Fibroblast of villous mesenchyme (primary cell): ENCODE measurements at regions not wholly inside any gene's neighbourhood (a gene's known extent, or its start where the extent isn't known, plus 50 kb on each side); places are given as distances from the start of the nearest gene placed in this dataset.

Source experiments
- DNase-seq: peaks from one replicate; pipeline ENCODE4 v3.0.0-alpha.2; 2010; ENCODE audit warnings: low read depth
- H3K4me3 ChIP-seq: 2 replicates; pipeline ENCODE4 v1.5.1; 2011; ENCODE audit warnings: low read depth, mild to moderate bottlenecking, low read length
- CTCF ChIP-seq: IDR thresholded peaks from 2 replicates; pipeline ENCODE4 v1.5.1; 2012; ENCODE audit warnings: low read depth, mild to moderate bottlenecking, low read length; ENCODE audit not compliant: insufficient read depth

- no peak for DNase-seq
- TF ChIP-seq CTCF, result no peak
- H3K4me3 ChIP-seq, result no peak overlapping the region
Measured at GRCh38 chr17:72498364-72499210, 377.8 kb downstream of the SOX9 start.

DNA sequence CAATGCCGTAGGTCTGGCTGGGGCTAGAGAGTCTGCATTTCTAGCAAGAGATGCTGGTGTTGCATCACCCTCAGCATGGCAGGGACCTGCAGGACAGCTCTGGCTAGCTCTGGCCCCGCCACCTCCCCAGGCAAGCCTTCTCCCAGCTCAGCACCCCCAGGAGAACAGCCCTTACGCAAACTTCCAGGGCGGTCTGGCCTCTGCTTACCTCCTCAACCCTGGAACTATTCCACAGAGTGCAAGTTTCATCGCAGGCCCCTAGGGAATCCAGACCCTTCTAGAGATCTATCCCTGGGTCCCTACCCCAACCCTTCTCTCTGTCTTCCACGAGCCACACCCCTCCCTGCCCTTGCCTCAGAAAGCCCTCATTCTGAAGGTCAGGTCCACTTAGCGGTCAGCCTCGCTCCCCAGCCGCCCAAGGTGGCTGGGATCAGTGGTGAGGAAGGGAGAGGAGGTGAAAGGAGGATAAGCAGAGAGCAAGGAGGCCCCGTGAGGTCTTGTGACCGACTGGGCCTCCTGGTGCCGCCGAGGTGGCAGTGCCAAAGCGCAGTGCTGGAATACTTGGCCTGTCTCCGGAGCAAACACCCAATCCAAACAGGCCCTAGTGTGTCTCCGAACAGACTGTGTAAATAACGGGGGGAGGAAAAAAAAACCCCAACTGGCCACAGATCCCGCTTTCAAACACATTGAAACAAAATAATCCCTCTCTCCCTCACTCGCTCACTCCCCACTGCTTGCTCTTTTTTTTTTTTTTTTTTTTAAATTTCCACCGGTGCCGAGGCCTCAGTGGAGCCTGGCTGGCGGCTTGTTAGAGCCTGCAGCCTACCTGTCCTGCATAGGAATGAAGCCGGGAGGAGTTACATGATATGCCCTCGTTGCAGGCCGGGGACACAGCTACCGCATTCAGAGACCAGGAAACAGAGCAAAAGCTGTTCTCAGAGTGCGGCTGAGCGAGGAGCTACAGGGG is 380.9 kb downstream of the SOX9 start:
- no peak overlapping the region for H3K4me3 ChIP-seq
- no peak for TF ChIP-seq CTCF
- no peak for DNase-seq

- no peak overlapping the region for H3K4me3 ChIP-seq
- DNase-seq, result peak; percentile 86
- no peak for TF ChIP-seq CTCF
Measured at GRCh38 chr17:72502371-72503341, 381.8 kb downstream of the SOX9 start.

- DNase-seq, result no peak
- TF ChIP-seq CTCF, result no peak
- H3K4me3 ChIP-seq, result no peak overlapping the region
Measured at GRCh38 chr17:72503556-72503955, 382.7 kb downstream of the SOX9 start.

- no peak for DNase-seq
- H3K4me3 ChIP-seq, result no peak overlapping the region
- TF ChIP-seq CTCF, result no peak
Measured at GRCh38 chr17:72504783-72505182, 384.0 kb downstream of the SOX9 start.

GRCh38 chr17:72506773-72507172 is 386.0 kb downstream of the SOX9 start:
- TF ChIP-seq CTCF, result no peak
- no peak for DNase-seq
- H3K4me3 ChIP-seq, result no peak overlapping the region
